ENCODE measurements at regions not wholly inside any gene's neighbourhood (a gene's known extent, or its start where the extent isn't known, plus 50 kb on each side); places are given as distances from the start of the nearest gene placed in this dataset.

- in situ Hi-C loops (cut with HindIII; ENCODE audit: low sequenced_read_pairs): no loop called here
Observed at GRCh38 chr10:113369365-113369694, 183.5 kb upstream of the HABP2 start.

DNA sequence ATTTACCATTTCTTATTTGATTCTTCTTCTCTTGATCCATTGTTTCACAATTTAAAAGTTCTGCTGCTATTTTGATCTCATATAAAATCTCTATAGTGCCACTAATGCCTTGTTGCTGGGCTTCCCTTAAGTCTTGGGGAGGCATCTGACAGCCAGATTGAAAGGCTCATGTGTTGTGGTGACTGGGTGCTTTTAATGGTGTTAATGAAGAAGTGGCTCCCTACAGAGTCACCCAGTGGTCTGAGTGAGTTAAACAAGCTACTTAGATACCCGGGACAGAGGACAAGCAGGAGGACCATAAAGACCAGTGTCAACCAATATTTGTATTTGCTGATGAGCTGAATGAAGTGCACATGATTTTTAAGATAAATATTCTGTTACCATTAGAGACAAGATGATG is 176.4 kb upstream of the HABP2 start:
- DNase-seq (ENCODE audit: low read depth): no peak
- H3K4me3 ChIP-seq (ENCODE audit: low read depth, low read length): no peak overlapping the region
- in situ Hi-C loops (cut with HindIII; ENCODE audit: low sequenced_read_pairs): no loop called here
- TF ChIP-seq, protein P1, sequence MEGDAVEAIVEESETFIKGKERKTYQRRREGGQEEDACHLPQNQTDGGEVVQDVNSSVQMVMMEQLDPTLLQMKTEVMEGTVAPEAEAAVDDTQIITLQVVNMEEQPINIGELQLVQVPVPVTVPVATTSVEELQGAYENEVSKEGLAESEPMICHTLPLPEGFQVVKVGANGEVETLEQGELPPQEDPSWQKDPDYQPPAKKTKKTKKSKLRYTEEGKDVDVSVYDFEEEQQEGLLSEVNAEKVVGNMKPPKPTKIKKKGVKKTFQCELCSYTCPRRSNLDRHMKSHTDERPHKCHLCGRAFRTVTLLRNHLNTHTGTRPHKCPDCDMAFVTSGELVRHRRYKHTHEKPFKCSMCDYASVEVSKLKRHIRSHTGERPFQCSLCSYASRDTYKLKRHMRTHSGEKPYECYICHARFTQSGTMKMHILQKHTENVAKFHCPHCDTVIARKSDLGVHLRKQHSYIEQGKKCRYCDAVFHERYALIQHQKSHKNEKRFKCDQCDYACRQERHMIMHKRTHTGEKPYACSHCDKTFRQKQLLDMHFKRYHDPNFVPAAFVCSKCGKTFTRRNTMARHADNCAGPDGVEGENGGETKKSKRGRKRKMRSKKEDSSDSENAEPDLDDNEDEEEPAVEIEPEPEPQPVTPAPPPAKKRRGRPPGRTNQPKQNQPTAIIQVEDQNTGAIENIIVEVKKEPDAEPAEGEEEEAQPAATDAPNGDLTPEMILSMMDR (IDR thresholded peaks at IDR 0.05; ENCODE audit: low read depth, low read length, missing control alignments): no peak

More at GRCh38 chr10:113369365-113369694, 183.5 kb upstream of the HABP2 start:
- no peak overlapping the region for H3K4me3 ChIP-seq (ENCODE audit: low read depth, low read length)
- TF ChIP-seq, protein P1 (IDR thresholded peaks at IDR 0.05; ENCODE audit: low read depth, low read length, missing control alignments): no peak
- DNase-seq (ENCODE audit: low read depth): no peak

- TF ChIP-seq, protein P1 (IDR thresholded peaks at IDR 0.05; ENCODE audit: low read depth, low read length, missing control alignments): no peak
- in situ Hi-C loops (cut with HindIII; ENCODE audit: low sequenced_read_pairs): no loop called here
- no peak for DNase-seq (ENCODE audit: low read depth)
- H3K4me3 ChIP-seq (ENCODE audit: low read depth, low read length): no peak overlapping the region
Observed at GRCh38 chr10:113379091-113379490, 173.8 kb upstream of the HABP2 start.

GRCh38 chr10:113381416-113381815 is 171.4 kb upstream of the HABP2 start:
- no peak for DNase-seq (ENCODE audit: low read depth)
- in situ Hi-C loops (cut with HindIII; ENCODE audit: low sequenced_read_pairs): no loop called here
- TF ChIP-seq, protein P1 (IDR thresholded peaks at IDR 0.05; ENCODE audit: low read depth, low read length, missing control alignments): no peak
- H3K4me3 ChIP-seq (ENCODE audit: low read depth, low read length): no peak overlapping the region

GRCh38 chr10:113381981-113382509 is 170.8 kb upstream of the HABP2 start:
- TF ChIP-seq, protein P1 (IDR thresholded peaks at IDR 0.05; ENCODE audit: low read depth, low read length, missing control alignments): no peak
- DNase-seq (ENCODE audit: low read depth): no peak
- no peak overlapping the region for H3K4me3 ChIP-seq (ENCODE audit: low read depth, low read length)
- in situ Hi-C loops (cut with HindIII; ENCODE audit: low sequenced_read_pairs): no loop called here

DNA sequence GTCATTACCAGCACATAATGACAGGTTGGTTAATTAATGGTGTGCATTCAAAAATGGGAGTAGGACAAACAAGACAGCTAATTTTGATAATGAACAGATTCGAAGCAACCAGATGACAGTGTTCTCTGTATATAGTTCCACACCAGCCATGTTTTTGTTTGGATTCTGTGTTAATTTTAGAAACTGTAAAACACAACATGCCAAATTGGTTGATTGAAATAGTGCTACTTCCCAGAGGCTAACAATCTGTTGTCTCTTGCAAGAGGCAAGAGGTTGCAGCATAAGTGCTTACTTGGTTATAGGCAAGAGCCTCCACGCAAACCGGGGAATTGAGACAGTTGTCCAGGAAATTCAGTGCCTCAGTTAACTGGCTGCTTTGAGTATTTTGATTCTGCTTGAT is 170.2 kb upstream of the HABP2 start:
- no peak overlapping the region for H3K4me3 ChIP-seq (ENCODE audit: low read depth, low read length)
- in situ Hi-C loops (cut with HindIII; ENCODE audit: low sequenced_read_pairs): no loop called here
- no peak for DNase-seq (ENCODE audit: low read depth)
- TF ChIP-seq, protein P1 (IDR thresholded peaks at IDR 0.05; ENCODE audit: low read depth, low read length, missing control alignments): no peak

DNA sequence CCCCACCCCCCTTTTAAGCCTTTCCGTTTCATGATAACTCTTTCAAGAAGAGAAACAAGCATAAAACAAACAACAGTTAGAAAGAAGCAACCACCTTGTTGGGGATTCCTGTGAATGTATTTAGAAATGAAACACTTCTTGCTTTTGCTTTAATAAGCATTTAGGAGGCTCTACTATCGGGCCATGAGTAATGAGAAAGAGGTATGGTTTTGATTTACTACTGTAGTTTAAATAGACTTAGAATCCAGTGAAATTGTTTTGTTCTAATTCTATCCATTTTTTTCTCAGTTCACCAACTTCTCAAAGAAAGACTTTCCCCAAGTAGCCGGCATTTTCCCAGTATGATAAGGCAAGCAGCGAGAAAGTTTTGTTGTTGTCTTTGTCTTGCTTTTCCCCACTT is 168.7 kb upstream of the HABP2 start:
- H3K4me3 ChIP-seq (ENCODE audit: low read depth, low read length): no peak overlapping the region
- TF ChIP-seq, protein P1 (IDR thresholded peaks at IDR 0.05; ENCODE audit: low read depth, low read length, missing control alignments): no peak
- in situ Hi-C loops (cut with HindIII; ENCODE audit: low sequenced_read_pairs): no loop called here
- no peak for DNase-seq (ENCODE audit: low read depth)

Data from astrocyte of the cerebellum (primary cell).